ENCODE measurements at regions not wholly inside any gene's neighbourhood (a gene's known extent, or its start where the extent isn't known, plus 50 kb on each side); places are given as distances from the start of the nearest gene placed in this dataset.

DNA sequence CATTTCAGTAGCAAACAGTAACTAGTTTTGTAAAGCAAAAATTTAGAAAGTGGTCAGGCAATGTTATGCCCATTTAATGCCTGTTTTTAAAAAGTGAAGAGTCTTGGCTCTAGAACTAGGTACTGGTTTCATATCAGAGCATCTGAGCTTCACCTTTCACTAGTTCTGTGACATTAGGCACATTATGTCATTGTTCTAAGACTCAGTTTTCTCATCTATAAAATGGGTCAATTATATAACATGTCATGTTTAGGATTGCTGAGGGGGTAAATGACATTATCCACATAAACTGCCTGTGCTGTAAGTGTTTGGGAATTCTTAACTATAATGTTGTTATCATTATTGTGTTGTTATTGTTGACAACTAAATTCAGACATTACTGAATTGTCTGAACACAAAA, 235.6 kb upstream of the ZC3H12C start:
- TF ChIP-seq HDGF (IDR thresholded peaks at IDR 0.05; ENCODE audit: borderline replicate concordance) = no peak
- TF ChIP-seq PKNOX1 (IDR thresholded peaks at IDR 0.05) = no peak
- no peak for TF ChIP-seq SUZ12 (IDR thresholded peaks at IDR 0.05)
- no peak for TF ChIP-seq SP1 (IDR thresholded peaks at IDR 0.05)
- no peak for TF ChIP-seq NFRKB (IDR thresholded peaks at IDR 0.05)
- TF ChIP-seq FOXA1 (IDR thresholded peaks at IDR 0.05) = no peak
- no peak for TF ChIP-seq LEF1 (IDR thresholded peaks at IDR 0.05; ENCODE audit: borderline replicate concordance)
- TF ChIP-seq ZNF384 (IDR thresholded peaks at IDR 0.05) = no peak
- no peak for TF ChIP-seq ARNT (IDR thresholded peaks at IDR 0.05)
- no peak for TF ChIP-seq FOXM1 (IDR thresholded peaks at IDR 0.05; ENCODE audit: borderline replicate concordance)
- no peak for TF ChIP-seq CTBP1 (IDR thresholded peaks at IDR 0.05; ENCODE audit: borderline replicate concordance)
- no peak for TF ChIP-seq FOXK2 (IDR thresholded peaks at IDR 0.05)
- no peak for TF ChIP-seq ELF4 (IDR thresholded peaks at IDR 0.05)
- no peak for TF ChIP-seq TARDBP (IDR thresholded peaks at IDR 0.05)
- TF ChIP-seq BHLHE40 (IDR thresholded peaks at IDR 0.05; ENCODE audit: borderline replicate concordance) = no peak
- TF ChIP-seq L3MBTL2 (conservative IDR thresholded peaks at IDR 0.05) = no peak
- DNase-seq (ENCODE audit: extremely low spot score) = no peak
- POLR2A ChIA-PET = no interaction called here
- CTCF ChIA-PET = no interaction called here

GRCh38 chr11:109858152-109858551, 235.0 kb upstream of the ZC3H12C start:
- TF ChIP-seq SP1 (IDR thresholded peaks at IDR 0.05) (no peak), CTBP1 (IDR thresholded peaks at IDR 0.05; ENCODE audit: borderline replicate concordance) (no peak), ELF4 (IDR thresholded peaks at IDR 0.05) (no peak), FOXA1 (IDR thresholded peaks at IDR 0.05) (no peak), HDGF (IDR thresholded peaks at IDR 0.05; ENCODE audit: borderline replicate concordance) (no peak), TARDBP (IDR thresholded peaks at IDR 0.05) (no peak), BHLHE40 (IDR thresholded peaks at IDR 0.05; ENCODE audit: borderline replicate concordance) (no peak)
- no peak for DNase-seq (ENCODE audit: extremely low spot score)
- POLR2A ChIA-PET = no interaction called here
- CTCF ChIA-PET = no interaction called here

- ChIA-PET CTCF (no interaction called here), POLR2A (no interaction called here)
- DNase-seq (ENCODE audit: extremely low spot score) = no peak
- TF ChIP-seq SP1 (IDR thresholded peaks at IDR 0.05) = no peak
- TF ChIP-seq HDGF (IDR thresholded peaks at IDR 0.05; ENCODE audit: borderline replicate concordance) = no peak
- no peak for TF ChIP-seq LEF1 (IDR thresholded peaks at IDR 0.05; ENCODE audit: borderline replicate concordance)
- no peak for TF ChIP-seq ARNT (IDR thresholded peaks at IDR 0.05)
- TF ChIP-seq FOXK2 (IDR thresholded peaks at IDR 0.05) = no peak
- no peak for TF ChIP-seq PKNOX1 (IDR thresholded peaks at IDR 0.05)
- no peak for TF ChIP-seq ELF4 (IDR thresholded peaks at IDR 0.05)
- TF ChIP-seq TARDBP (IDR thresholded peaks at IDR 0.05) = no peak
- no peak for TF ChIP-seq FOXA1 (IDR thresholded peaks at IDR 0.05)
- no peak for TF ChIP-seq CTBP1 (IDR thresholded peaks at IDR 0.05; ENCODE audit: borderline replicate concordance)
- TF ChIP-seq ZNF384 (IDR thresholded peaks at IDR 0.05) = no peak
- TF ChIP-seq NFRKB (IDR thresholded peaks at IDR 0.05) = no peak
- TF ChIP-seq BHLHE40 (IDR thresholded peaks at IDR 0.05; ENCODE audit: borderline replicate concordance) = no peak
- no peak for TF ChIP-seq FOXM1 (IDR thresholded peaks at IDR 0.05; ENCODE audit: borderline replicate concordance)
- no peak for TF ChIP-seq SUZ12 (IDR thresholded peaks at IDR 0.05)
- TF ChIP-seq L3MBTL2 (conservative IDR thresholded peaks at IDR 0.05) = no peak
Observed at GRCh38 chr11:109859045-109859724, 234.0 kb upstream of the ZC3H12C start.

- CTCF ChIA-PET = interaction anchor here (0.5 kb wide), 1 partner anchor 76 kb away, joined by 4 read pairs; no protein-coding TSS in a partner anchor
- POLR2A ChIA-PET = no interaction called here
- DNase-seq (ENCODE audit: extremely low spot score) = no peak
- TF ChIP-seq ZNF384 (IDR thresholded peaks at IDR 0.05) (no peak), FOXM1 (IDR thresholded peaks at IDR 0.05; ENCODE audit: borderline replicate concordance) (no peak), LEF1 (IDR thresholded peaks at IDR 0.05; ENCODE audit: borderline replicate concordance) (no peak), SUZ12 (IDR thresholded peaks at IDR 0.05) (no peak), BHLHE40 (IDR thresholded peaks at IDR 0.05; ENCODE audit: borderline replicate concordance) (no peak), SP1 (IDR thresholded peaks at IDR 0.05) (no peak), ELF4 (IDR thresholded peaks at IDR 0.05) (no peak), FOXK2 (IDR thresholded peaks at IDR 0.05) (no peak), CTBP1 (IDR thresholded peaks at IDR 0.05; ENCODE audit: borderline replicate concordance) (no peak), ARNT (IDR thresholded peaks at IDR 0.05) (no peak), TARDBP (IDR thresholded peaks at IDR 0.05) (no peak), L3MBTL2 (conservative IDR thresholded peaks at IDR 0.05) (no peak)
Observed at GRCh38 chr11:109862835-109863234, 230.4 kb upstream of the ZC3H12C start.

DNA sequence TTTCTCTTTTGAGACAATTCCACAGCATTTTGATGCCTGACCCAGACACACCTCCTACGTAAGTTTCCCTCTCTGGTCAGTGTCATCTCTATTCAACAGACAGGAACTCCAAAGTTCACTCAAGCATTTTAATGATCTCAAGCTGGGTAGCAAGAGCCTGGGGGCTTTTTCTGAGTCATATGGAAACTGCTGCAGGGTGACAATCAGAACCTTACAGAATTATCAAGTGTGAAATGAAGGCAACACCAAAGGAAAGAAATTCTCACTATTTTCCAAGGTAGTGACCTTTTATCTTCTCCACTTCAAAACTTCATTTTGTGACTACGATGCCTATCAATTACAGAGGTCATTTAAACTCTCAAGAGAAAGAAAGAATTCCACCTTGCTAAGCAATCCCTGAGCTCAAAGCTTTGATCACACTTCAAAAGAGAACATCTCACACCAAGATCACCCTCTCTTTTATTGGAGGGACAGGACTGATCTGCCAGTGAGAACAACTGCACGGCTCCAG, 229.0 kb upstream of the ZC3H12C start:
- ChIA-PET POLR2A (no interaction called here), CTCF (no interaction called here)
- DNase-seq (ENCODE audit: extremely low spot score) = no peak
- no peak for TF ChIP-seq PKNOX1 (IDR thresholded peaks at IDR 0.05)
- no peak for TF ChIP-seq LEF1 (IDR thresholded peaks at IDR 0.05; ENCODE audit: borderline replicate concordance)
- TF ChIP-seq FOXK2 (IDR thresholded peaks at IDR 0.05) = no peak
- TF ChIP-seq NFRKB (IDR thresholded peaks at IDR 0.05) = no peak
- no peak for TF ChIP-seq ZNF384 (IDR thresholded peaks at IDR 0.05)
- no peak for TF ChIP-seq FOXM1 (IDR thresholded peaks at IDR 0.05; ENCODE audit: borderline replicate concordance)
- TF ChIP-seq CTBP1 (IDR thresholded peaks at IDR 0.05; ENCODE audit: borderline replicate concordance) = no peak
- no peak for TF ChIP-seq TARDBP (IDR thresholded peaks at IDR 0.05)
- no peak for TF ChIP-seq HDGF (IDR thresholded peaks at IDR 0.05; ENCODE audit: borderline replicate concordance)
- TF ChIP-seq SP1 (IDR thresholded peaks at IDR 0.05) = no peak
